CD8-positive, alpha-beta memory T cell (primary cell): ENCODE measurements at regions not wholly inside any gene's neighbourhood (a gene's known extent, or its start where the extent isn't known, plus 50 kb on each side); places are given as distances from the start of the nearest gene placed in this dataset.

Source experiments
- CTCF ChIA-PET: fragments of 350-600 bp; sonication (Branson Sonifier 250); formaldehyde crosslinking; loops from one replicate; lab custom pipeline; 2021; ENCODE audit warnings: antibody characterized with exemption; lab: Charles Lee
- POLR2A ChIA-PET: fragments of 350-600 bp; sonication (Branson Sonifier 250); formaldehyde crosslinking; loops from one replicate; lab custom pipeline; 2021; ENCODE audit warnings: antibody characterized with exemption; lab: Charles Lee
- DNase-seq, 5 donors: peaks; one replicate each; pipeline versions ENCODE4 v3.0.0 to v3.0.0-alpha.2; 2020 to 2022; ENCODE audit warnings: mixed read lengths in 1 of 5
- H3K27ac ChIP-seq: one replicate; pipeline ENCODE4 v1.7.0; 2013; ENCODE audit warnings: low read depth, mild to moderate bottlenecking, low read length, moderate library complexity
- H3K27me3 ChIP-seq: 2 replicates; pipeline ENCODE4 v1.7.0; 2013; ENCODE audit warnings: low read length, mild to moderate bottlenecking; ENCODE audit not compliant: insufficient read depth, poor library complexity, severe bottlenecking
- H3K36me3 ChIP-seq: 2 replicates; pipeline ENCODE4 v1.7.0; 2013; ENCODE audit warnings: mild to moderate bottlenecking, low read length, moderate library complexity; ENCODE audit not compliant: insufficient read depth
- H3K4me1 ChIP-seq: 2 replicates; pipeline ENCODE4 v1.7.0; 2013; ENCODE audit warnings: mild to moderate bottlenecking, low read length, moderate library complexity; ENCODE audit not compliant: insufficient read depth
- H3K4me3 ChIP-seq: 2 replicates; pipeline ENCODE4 v1.7.0; 2013; ENCODE audit warnings: mild to moderate bottlenecking, low read length
- H3K9me3 ChIP-seq: 2 replicates; pipeline ENCODE4 v1.7.0; 2013; ENCODE audit warnings: mild to moderate bottlenecking, low read length
- H3K27ac Mint-ChIP-seq, 8 donors: one replicate each; pipeline ENCODE4 v1.8.0; 2020 to 2021; ENCODE audit warnings: mixed read lengths in 8 of 8, mild to moderate bottlenecking in 6 of 8, inconsistent platforms in 3 of 8, moderate library complexity in 3 of 8
- H3K27me3 Mint-ChIP-seq, 2 donors: one replicate each; pipeline ENCODE4 v1.8.0; 2020 to 2021; ENCODE audit warnings: mixed read lengths in 2 of 2, mild to moderate bottlenecking in 1 of 2, moderate library complexity in 1 of 2
- H3K36me3 Mint-ChIP-seq, 3 donors: one replicate each; pipeline ENCODE4 v1.8.0; 2020 to 2021; ENCODE audit warnings: mixed read lengths in 3 of 3, inconsistent platforms in 1 of 3, mild to moderate bottlenecking in 1 of 3
- H3K4me1 Mint-ChIP-seq, 3 donors: one replicate each; pipeline ENCODE4 v1.8.0; 2020 to 2021; ENCODE audit warnings: mixed read lengths in 3 of 3, inconsistent platforms in 1 of 3, mild to moderate bottlenecking in 1 of 3
- H3K4me3 Mint-ChIP-seq, 7 donors: one replicate each; pipeline ENCODE4 v1.8.0; 2020 to 2021; ENCODE audit warnings: mixed read lengths in 7 of 7, mild to moderate bottlenecking in 6 of 7, moderate library complexity in 4 of 7, inconsistent platforms in 2 of 7
- H3K9me3 Mint-ChIP-seq, 5 donors: one replicate each; pipeline ENCODE4 v1.8.0; 2020 to 2022; ENCODE audit warnings: mixed read lengths in 5 of 5, mild to moderate bottlenecking in 3 of 5, moderate library complexity in 2 of 5, inconsistent platforms in 1 of 5

DNA sequence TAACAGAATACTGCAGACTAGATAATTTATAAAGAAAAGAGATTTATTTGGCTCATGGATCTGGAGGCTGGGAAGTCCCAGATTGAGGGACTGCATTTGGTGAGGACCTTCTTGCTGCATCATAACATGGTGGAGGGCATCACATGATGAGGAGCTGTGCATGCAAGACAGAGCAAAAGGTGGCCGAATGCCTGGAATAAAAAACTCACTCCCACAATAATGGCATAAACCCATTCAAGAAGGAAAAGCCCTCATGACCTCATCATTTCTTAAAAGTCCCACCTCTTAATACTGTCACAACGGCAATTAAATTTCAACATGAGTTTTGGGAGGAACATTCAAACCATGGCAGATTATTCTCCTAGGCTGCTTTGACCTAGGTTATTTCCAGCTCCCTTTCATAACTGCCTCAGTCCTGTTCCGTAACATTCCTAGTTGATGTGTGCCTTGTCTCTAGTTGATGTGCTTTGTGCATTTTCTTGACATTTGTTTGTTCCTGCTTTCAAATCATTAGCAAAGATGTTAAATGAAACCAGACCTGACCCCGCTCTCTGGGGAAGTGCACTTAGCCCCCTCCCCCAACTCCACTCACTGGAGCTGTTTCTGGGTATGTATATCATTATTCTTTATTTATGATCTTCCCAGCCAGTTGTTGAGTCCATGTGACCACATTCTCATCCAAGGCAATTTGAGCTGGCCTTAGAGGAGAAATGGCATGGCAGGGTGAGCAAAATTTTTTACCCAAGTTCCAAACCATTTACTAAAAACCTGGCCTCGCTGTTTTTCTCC, 148.5 kb downstream of the GDAP2 start:
- no peaks in the 10 kb centered on the region for H3K9me3 ChIP-seq
- no peak overlapping the region for H3K4me3 Mint-ChIP-seq
- no peak overlapping the region for H3K4me3 ChIP-seq
- peaks cover 6 to 13% (median 7%) of the 10 kb centered on the region in 3 donors for H3K4me1 Mint-ChIP-seq
- H3K4me1 ChIP-seq = no peaks in the 10 kb centered on the region
- CTCF ChIA-PET = no interaction called here
- peak overlapping the region in 1 of 8 donors; percentile 12 for H3K27ac Mint-ChIP-seq
- H3K27ac ChIP-seq = no peak overlapping the region
- POLR2A ChIA-PET = no interaction called here
- peaks cover 0 to 5% of the 10 kb centered on the region in 2 donors for H3K27me3 Mint-ChIP-seq
- H3K36me3 Mint-ChIP-seq = peaks cover 0 to 9% (median 0%) of the 10 kb centered on the region in 3 donors
- no peaks in the 10 kb centered on the region for H3K27me3 ChIP-seq
- DNase-seq = no peak
- H3K36me3 ChIP-seq = no peaks in the 10 kb centered on the region
- peaks cover 0 to 2% (median 0%) of the 10 kb centered on the region in 5 donors for H3K9me3 Mint-ChIP-seq

- peaks cover 6 to 13% (median 7%) of the 10 kb centered on the region in 3 donors for H3K4me1 Mint-ChIP-seq
- H3K36me3 Mint-ChIP-seq = peaks cover 0 to 9% (median 2%) of the 10 kb centered on the region in 3 donors
- Histone ChIP-seq H3K4me3 (no peak overlapping the region), H3K27me3 (no peaks in the 10 kb centered on the region), H3K36me3 (no peaks in the 10 kb centered on the region), H3K9me3 (no peaks in the 10 kb centered on the region), H3K4me1 (no peaks in the 10 kb centered on the region), H3K27ac (no peak overlapping the region)
- CTCF ChIA-PET = interaction anchor here (1.6 kb wide), 1 partner anchor 247 kb away, joined by 3 read pairs; no protein-coding TSS in a partner anchor
- POLR2A ChIA-PET = no interaction called here
- H3K27me3 Mint-ChIP-seq = peaks cover 0 to 7% of the 10 kb centered on the region in 2 donors
- H3K9me3 Mint-ChIP-seq = peaks cover 0 to 2% (median 0%) of the 10 kb centered on the region in 5 donors
- no peak overlapping the region for H3K4me3 Mint-ChIP-seq
- no peak for DNase-seq
- H3K27ac Mint-ChIP-seq = no peak overlapping the region
Observed at GRCh38 chr1:117782056-117782455, 147.4 kb downstream of the GDAP2 start.

DNA sequence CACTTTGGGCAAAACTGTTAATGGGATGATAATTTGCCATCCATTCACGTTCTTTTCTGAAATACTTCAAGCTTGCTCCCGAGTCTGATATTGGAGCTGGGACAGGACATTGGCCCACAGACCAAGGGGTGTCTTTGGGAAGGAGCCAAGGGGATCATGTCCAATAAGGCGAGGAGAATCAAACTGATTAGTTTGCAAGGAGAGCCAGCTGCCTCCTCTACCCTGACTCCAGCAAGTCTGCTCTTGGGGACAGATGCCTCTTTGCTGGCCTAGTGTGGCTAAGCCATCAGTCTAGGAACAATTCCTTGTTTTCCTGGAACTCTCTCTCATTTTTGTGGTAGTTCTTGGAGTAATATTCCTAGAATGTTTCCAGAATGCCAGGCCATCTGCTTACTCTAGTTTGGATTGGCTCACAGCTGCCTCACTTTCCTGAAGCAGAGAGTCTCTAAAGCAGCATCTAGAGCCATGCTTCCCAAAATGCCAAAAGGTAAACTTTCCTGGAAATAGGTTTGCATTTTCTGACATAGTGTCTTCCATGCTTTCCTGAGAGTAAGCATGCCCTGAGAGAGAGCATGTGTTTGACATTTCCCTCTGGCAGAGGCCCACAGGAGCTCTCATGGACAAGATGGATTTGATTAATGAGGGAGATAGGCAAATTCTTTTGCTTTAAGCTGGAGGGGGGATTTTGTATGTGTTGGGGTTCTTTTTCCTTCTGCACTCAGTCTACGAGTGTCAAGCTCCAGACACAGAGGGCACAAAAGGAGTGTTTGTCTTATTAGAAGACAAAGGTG, 145.6 kb downstream of the GDAP2 start:
- peak overlapping the region in 3 of 8 donors; percentile 1 to 64 (median 7) for H3K27ac Mint-ChIP-seq
- DNase-seq = no peak
- Histone ChIP-seq H3K9me3 (no peaks in the 10 kb centered on the region), H3K4me1 (no peaks in the 10 kb centered on the region), H3K27me3 (no peaks in the 10 kb centered on the region), H3K4me3 (no peak overlapping the region), H3K27ac (no peak overlapping the region), H3K36me3 (no peaks in the 10 kb centered on the region)
- H3K4me3 Mint-ChIP-seq = peak overlapping the region in 2 of 7 donors; percentile 8 to 12
- ChIA-PET POLR2A (no interaction called here), CTCF (no interaction called here)
- H3K36me3 Mint-ChIP-seq = peaks cover 0 to 6% (median 2%) of the 10 kb centered on the region in 3 donors
- H3K27me3 Mint-ChIP-seq = peaks cover 0 to 7% of the 10 kb centered on the region in 2 donors
- H3K4me1 Mint-ChIP-seq = peaks cover 6 to 13% (median 7%) of the 10 kb centered on the region in 3 donors
- no peaks in the 10 kb centered on the region for H3K9me3 Mint-ChIP-seq

DNA sequence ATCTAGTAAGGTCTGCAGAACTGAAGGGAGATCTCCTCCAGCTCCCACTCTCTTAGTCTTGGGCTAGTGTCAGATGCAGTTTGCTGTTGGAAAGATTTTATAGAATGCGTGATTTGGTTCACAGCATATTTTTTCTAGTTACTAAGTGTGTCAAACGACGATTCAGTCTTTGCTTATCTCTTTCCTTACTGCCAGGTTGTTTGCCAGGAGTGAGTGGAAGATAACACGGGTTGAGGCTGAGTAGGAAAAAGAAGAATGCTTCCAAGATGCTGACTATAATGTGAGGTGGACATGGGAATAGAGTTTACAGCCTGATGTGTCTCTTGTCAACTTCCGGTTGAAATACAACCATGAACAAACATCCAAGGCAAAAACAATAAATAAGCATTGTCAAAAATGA, 141.4 kb downstream of the GDAP2 start:
- H3K4me3 ChIP-seq = no peak overlapping the region
- H3K36me3 ChIP-seq = no peaks in the 10 kb centered on the region
- H3K27ac ChIP-seq = no peak overlapping the region
- H3K27me3 Mint-ChIP-seq = peaks cover 4 to 18% of the 10 kb centered on the region in 2 donors
- peaks cover 0 to 6% (median 6%) of the 10 kb centered on the region in 3 donors for H3K36me3 Mint-ChIP-seq
- H3K27me3 ChIP-seq = no peaks in the 10 kb centered on the region
- H3K9me3 ChIP-seq = no peaks in the 10 kb centered on the region
- ChIA-PET POLR2A (no interaction called here), CTCF (no interaction called here)
- H3K27ac Mint-ChIP-seq = no peak overlapping the region
- no peaks in the 10 kb centered on the region for H3K4me1 ChIP-seq
- peaks cover 6 to 13% (median 7%) of the 10 kb centered on the region in 3 donors for H3K4me1 Mint-ChIP-seq
- DNase-seq = no peak
- no peaks in the 10 kb centered on the region for H3K9me3 Mint-ChIP-seq
- H3K4me3 Mint-ChIP-seq = no peak overlapping the region

DNA sequence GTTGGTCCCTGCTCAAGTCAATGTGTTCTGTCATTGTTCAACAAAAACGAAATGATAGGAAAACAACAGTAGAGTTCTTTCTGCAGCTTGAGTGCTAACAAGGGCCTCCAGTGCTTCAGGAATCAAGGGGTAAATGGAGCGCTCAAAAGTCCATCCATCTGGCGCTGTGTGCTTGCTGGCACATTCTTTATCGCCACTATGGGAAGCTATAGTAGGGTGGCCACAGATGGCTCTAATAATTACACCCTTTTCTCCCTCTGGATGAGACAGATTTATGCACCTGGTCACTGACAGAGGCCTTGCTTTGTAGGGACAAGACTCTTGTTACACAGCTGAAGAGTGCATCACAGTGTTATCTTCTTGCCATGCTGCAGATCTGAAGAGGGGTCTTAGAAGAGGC, 136.0 kb downstream of the GDAP2 start:
- ChIA-PET CTCF (interaction anchor here (2.3 kb wide), 1 partner anchor 34 kb away, joined by 8 read pairs; no protein-coding TSS in a partner anchor), POLR2A (no interaction called here)
- H3K4me1 ChIP-seq = no peaks in the 10 kb centered on the region
- peaks cover 3 to 27% of the 10 kb centered on the region in 2 donors for H3K27me3 Mint-ChIP-seq
- no peak for DNase-seq
- H3K27me3 ChIP-seq = no peaks in the 10 kb centered on the region
- H3K9me3 Mint-ChIP-seq = no peaks in the 10 kb centered on the region
- H3K4me3 Mint-ChIP-seq = no peak overlapping the region
- no peak overlapping the region for H3K27ac Mint-ChIP-seq
- no peak overlapping the region for H3K27ac ChIP-seq
- H3K4me3 ChIP-seq = no peak overlapping the region
- no peaks in the 10 kb centered on the region for H3K36me3 ChIP-seq
- H3K36me3 Mint-ChIP-seq = peaks cover 0 to 4% (median 0%) of the 10 kb centered on the region in 3 donors
- no peaks in the 10 kb centered on the region for H3K9me3 ChIP-seq
- H3K4me1 Mint-ChIP-seq = no peaks in the 10 kb centered on the region

DNA sequence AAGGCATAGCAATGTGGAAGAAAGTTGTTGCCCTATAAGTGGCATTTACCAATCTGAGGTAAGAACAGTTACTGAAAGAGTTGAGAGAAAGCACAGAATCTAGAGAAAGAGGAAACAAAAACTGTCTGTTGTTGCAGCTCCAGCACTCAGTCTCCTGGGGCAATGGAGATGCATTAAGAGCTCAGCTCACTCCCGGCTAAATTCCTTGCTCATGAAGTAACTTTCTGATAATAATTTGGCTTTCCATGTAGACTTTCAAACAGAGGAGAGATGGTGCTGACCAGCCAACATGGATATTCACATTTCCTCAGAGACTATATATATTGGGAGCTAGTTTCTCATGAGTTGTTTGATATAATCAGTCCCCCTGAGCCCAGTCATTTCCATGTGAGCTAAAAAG, 135.3 kb downstream of the GDAP2 start:
- Histone ChIP-seq H3K4me1 (no peaks in the 10 kb centered on the region), H3K9me3 (no peaks in the 10 kb centered on the region), H3K4me3 (no peak overlapping the region), H3K27ac (no peak overlapping the region), H3K27me3 (no peaks in the 10 kb centered on the region), H3K36me3 (no peaks in the 10 kb centered on the region)
- peaks cover 6 to 31% of the 10 kb centered on the region in 2 donors for H3K27me3 Mint-ChIP-seq
- no peaks in the 10 kb centered on the region for H3K4me1 Mint-ChIP-seq
- H3K9me3 Mint-ChIP-seq = no peaks in the 10 kb centered on the region
- no peak overlapping the region for H3K27ac Mint-ChIP-seq
- no peak overlapping the region for H3K4me3 Mint-ChIP-seq
- CTCF ChIA-PET = interaction anchor here (2.3 kb wide), 1 partner anchor 35 kb away, joined by 8 read pairs; no protein-coding TSS in a partner anchor
- H3K36me3 Mint-ChIP-seq = peaks cover 0 to 4% (median 0%) of the 10 kb centered on the region in 3 donors
- POLR2A ChIA-PET = no interaction called here
- DNase-seq = no peak

DNA sequence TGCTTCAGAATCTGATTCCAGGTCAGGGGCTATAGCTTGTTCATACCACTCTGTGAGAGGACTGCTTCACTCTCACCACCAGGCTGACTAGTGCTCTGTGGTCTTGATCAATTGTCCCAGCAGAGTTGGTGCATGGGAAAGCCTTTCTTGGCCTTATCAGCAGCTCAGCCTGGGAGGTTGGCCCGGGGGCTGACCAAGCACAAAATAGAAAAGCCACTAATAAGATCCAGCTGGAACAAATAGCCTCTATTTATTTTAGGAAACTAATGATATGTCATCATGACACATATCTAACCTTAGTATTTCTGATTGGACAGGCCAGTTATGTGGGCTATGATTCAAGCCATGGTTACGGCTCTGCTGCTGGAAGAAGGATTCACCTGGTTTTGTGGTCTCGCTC, 134.2 kb downstream of the GDAP2 start:
- Histone ChIP-seq H3K4me3 (no peak overlapping the region), H3K9me3 (no peaks in the 10 kb centered on the region), H3K27ac (no peak overlapping the region), H3K4me1 (no peaks in the 10 kb centered on the region), H3K36me3 (no peaks in the 10 kb centered on the region), H3K27me3 (no peaks in the 10 kb centered on the region)
- POLR2A ChIA-PET = no interaction called here
- Mint-ChIP-seq H3K36me3 (peaks cover 0 to 4% (median 0%) of the 10 kb centered on the region in 3 donors), H3K27me3 (peaks cover 6 to 42% of the 10 kb centered on the region in 2 donors), H3K27ac (no peak overlapping the region), H3K4me3 (no peak overlapping the region), H3K9me3 (no peaks in the 10 kb centered on the region), H3K4me1 (no peaks in the 10 kb centered on the region)
- no peak for DNase-seq
- CTCF ChIA-PET = no interaction called here

DNA sequence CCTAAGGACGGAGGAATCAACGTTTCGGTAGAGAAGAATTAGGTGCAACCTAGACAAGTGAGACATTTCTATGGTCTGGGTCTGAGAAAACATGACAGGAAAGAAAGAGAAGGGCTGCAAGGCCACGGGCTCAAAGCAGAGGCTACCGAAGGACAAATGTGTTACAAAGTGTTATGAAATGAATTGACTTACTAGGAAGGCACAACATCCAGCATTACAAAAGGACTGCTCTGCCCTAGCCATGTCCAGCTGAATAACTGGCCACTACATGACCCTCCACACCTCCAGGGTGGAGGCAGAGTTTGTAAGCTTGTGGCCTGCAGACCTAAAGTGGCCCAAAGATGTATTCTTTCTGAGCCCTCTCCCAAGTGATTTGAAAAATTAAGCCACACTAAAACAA, 133.6 kb downstream of the GDAP2 start:
- H3K27me3 Mint-ChIP-seq = peaks cover 6 to 41% of the 10 kb centered on the region in 2 donors
- no peak overlapping the region for H3K4me3 Mint-ChIP-seq
- no peak for DNase-seq
- Histone ChIP-seq H3K27ac (no peak overlapping the region), H3K9me3 (no peaks in the 10 kb centered on the region), H3K36me3 (no peaks in the 10 kb centered on the region), H3K4me1 (no peaks in the 10 kb centered on the region), H3K4me3 (no peak overlapping the region), H3K27me3 (no peaks in the 10 kb centered on the region)
- ChIA-PET POLR2A (no interaction called here), CTCF (no interaction called here)
- H3K27ac Mint-ChIP-seq = no peak overlapping the region
- no peaks in the 10 kb centered on the region for H3K9me3 Mint-ChIP-seq
- H3K4me1 Mint-ChIP-seq = no peaks in the 10 kb centered on the region
- peaks cover 0 to under 1% (median 0%) of the 10 kb centered on the region in 3 donors for H3K36me3 Mint-ChIP-seq
